ENCODE measurements at regions not wholly inside any gene's neighbourhood (a gene's known extent, or its start where the extent isn't known, plus 50 kb on each side); places are given as distances from the start of the nearest gene placed in this dataset.

DNA sequence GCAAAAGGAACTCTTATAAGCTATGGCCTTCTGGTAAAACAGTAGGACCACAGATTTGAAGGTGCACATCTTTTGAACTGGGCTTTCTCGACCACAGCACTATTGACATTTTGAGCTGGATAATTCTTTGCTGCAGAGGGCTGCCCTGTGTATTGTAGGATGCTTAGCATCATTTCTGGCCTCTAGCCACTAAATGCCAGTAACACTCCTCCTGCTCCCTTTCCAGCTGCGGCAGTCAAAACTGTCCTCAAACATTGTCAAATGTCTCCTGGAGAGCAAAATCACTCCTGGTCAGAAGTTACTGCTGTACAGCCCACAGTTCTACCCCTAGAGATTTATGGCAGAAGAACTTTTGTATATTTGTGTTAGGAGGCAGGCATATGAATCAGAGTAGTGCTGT lies 836.7 kb downstream of the PLA2G4A start:
- TF ChIP-seq, protein P1, sequence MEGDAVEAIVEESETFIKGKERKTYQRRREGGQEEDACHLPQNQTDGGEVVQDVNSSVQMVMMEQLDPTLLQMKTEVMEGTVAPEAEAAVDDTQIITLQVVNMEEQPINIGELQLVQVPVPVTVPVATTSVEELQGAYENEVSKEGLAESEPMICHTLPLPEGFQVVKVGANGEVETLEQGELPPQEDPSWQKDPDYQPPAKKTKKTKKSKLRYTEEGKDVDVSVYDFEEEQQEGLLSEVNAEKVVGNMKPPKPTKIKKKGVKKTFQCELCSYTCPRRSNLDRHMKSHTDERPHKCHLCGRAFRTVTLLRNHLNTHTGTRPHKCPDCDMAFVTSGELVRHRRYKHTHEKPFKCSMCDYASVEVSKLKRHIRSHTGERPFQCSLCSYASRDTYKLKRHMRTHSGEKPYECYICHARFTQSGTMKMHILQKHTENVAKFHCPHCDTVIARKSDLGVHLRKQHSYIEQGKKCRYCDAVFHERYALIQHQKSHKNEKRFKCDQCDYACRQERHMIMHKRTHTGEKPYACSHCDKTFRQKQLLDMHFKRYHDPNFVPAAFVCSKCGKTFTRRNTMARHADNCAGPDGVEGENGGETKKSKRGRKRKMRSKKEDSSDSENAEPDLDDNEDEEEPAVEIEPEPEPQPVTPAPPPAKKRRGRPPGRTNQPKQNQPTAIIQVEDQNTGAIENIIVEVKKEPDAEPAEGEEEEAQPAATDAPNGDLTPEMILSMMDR (IDR thresholded peaks at IDR 0.05) = no peak

DNA sequence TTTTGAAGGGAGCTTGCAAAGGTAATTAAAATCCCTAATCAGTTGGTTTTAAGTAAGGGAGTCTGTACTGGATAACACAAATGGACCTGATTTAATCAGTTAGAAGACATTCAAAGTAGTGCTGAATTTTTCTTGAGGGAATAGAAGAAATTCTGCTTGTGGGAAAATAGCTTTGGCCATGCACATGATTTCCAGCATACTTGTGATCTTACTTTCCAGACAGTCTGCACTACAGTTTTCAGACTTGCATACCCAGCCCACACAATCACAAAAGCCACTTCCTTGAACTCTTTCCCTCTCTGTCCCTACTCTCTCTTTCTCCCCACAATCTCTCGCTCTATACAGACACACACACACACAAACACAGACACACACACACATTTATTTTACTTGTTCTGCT lies 852.1 kb downstream of the PLA2G4A start:
- no peak overlapping the region for H3K27ac ChIP-seq
- TF ChIP-seq, protein P1 (IDR thresholded peaks at IDR 0.05) = no peak

More for the DNA sequence above, 836.7 kb downstream of the PLA2G4A start:
- Histone ChIP-seq H3K4me3 (ENCODE audit: low read depth in 1 of 2, low read length in 1 of 2) (no peak overlapping the region), H3K27me3 (no peaks in the 10 kb centered on the region), H3K4me1 (ENCODE audit: control insufficient read depth in 1 of 2, insufficient read depth in 1 of 2, low read depth in 1 of 2, low read length in 1 of 2) (no peaks in the 10 kb centered on the region), H3K9me3 (no peaks in the 10 kb centered on the region), H3K27ac (no peak overlapping the region), H3K36me3 (no peaks in the 10 kb centered on the region)

GRCh38 chr1:187682112-187682511 lies 853.4 kb downstream of the PLA2G4A start:
- Histone ChIP-seq H3K36me3 (no peaks in the 10 kb centered on the region), H3K27ac (no peak overlapping the region), H3K9me3 (no peaks in the 10 kb centered on the region), H3K4me3 (ENCODE audit: low read depth in 1 of 2, low read length in 1 of 2) (no peak overlapping the region), H3K27me3 (no peaks in the 10 kb centered on the region), H3K4me1 (ENCODE audit: control insufficient read depth in 1 of 2, insufficient read depth in 1 of 2, low read depth in 1 of 2, low read length in 1 of 2) (no peaks in the 10 kb centered on the region)
- TF ChIP-seq, protein P1 (IDR thresholded peaks at IDR 0.05) = no peak

More for the DNA sequence above, 852.1 kb downstream of the PLA2G4A start:
- Histone ChIP-seq H3K9me3 (no peaks in the 10 kb centered on the region), H3K4me3 (ENCODE audit: low read depth in 1 of 2, low read length in 1 of 2) (no peak overlapping the region), H3K4me1 (ENCODE audit: control insufficient read depth in 1 of 2, insufficient read depth in 1 of 2, low read depth in 1 of 2, low read length in 1 of 2) (no peaks in the 10 kb centered on the region), H3K27me3 (no peaks in the 10 kb centered on the region), H3K36me3 (no peaks in the 10 kb centered on the region)

- Histone ChIP-seq H3K4me1 (ENCODE audit: control insufficient read depth in 1 of 2, insufficient read depth in 1 of 2, low read depth in 1 of 2, low read length in 1 of 2) (no peaks in the 10 kb centered on the region), H3K4me3 (ENCODE audit: low read depth in 1 of 2, low read length in 1 of 2) (no peak overlapping the region), H3K27ac (no peak overlapping the region), H3K36me3 (no peaks in the 10 kb centered on the region), H3K27me3 (no peaks in the 10 kb centered on the region), H3K9me3 (no peaks in the 10 kb centered on the region)
- TF ChIP-seq, protein P1 (IDR thresholded peaks at IDR 0.05) = no peak
Observed at GRCh38 chr1:187685333-187685732, 856.6 kb downstream of the PLA2G4A start.

DNA sequence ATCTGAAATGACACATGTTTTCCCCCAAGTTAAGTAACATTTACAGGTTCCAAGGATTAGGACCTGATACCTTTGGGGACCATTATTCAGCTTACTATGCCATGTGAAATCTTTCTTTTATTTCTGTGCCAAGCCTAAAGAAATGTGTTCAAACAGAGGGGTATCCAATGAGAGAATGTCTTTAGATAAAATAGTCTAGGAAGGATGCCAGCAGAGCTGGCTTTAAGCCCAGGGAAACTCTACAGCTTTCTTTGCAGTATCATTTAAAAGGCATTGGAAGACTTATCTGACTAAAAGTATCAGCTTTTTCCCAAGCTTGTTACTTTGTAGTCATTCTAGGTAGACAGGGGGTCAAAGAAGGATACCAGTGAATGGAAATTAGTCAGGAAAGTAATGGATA lies 860.4 kb downstream of the PLA2G4A start:
- Histone ChIP-seq H3K4me3 (ENCODE audit: low read depth in 1 of 2, low read length in 1 of 2) (no peak overlapping the region), H3K36me3 (no peaks in the 10 kb centered on the region), H3K27me3 (no peaks in the 10 kb centered on the region), H3K27ac (no peak overlapping the region), H3K9me3 (no peaks in the 10 kb centered on the region), H3K4me1 (ENCODE audit: control insufficient read depth in 1 of 2, insufficient read depth in 1 of 2, low read depth in 1 of 2, low read length in 1 of 2) (no peaks in the 10 kb centered on the region)
- TF ChIP-seq, protein P1 (IDR thresholded peaks at IDR 0.05) = no peak

DNA sequence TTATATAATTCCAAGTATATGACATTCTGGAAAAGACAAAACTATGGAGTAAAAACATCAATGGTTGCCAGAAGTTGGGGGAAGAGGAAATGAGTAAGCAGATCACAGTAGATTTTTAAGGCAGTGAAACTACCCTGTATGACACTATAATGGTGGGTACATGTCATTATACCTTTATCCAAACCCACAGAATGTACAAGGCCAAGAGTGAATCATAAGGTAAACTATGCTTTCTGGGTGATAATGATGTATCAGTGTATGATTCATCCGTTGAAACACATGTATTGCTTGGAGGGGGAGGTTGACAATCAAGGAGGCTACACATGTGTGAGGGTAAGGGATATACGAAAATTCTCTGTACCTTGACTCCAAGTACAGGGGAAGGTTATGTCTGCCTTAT lies 862.7 kb downstream of the PLA2G4A start:
- H3K36me3 ChIP-seq = no peaks in the 10 kb centered on the region
- TF ChIP-seq, protein P1 (IDR thresholded peaks at IDR 0.05) = no peak
- no peaks in the 10 kb centered on the region for H3K9me3 ChIP-seq
- no peaks in the 10 kb centered on the region for H3K27me3 ChIP-seq
- no peaks in the 10 kb centered on the region for H3K4me1 ChIP-seq (ENCODE audit: control insufficient read depth in 1 of 2, insufficient read depth in 1 of 2, low read depth in 1 of 2, low read length in 1 of 2)
- no peak overlapping the region for H3K4me3 ChIP-seq (ENCODE audit: low read depth in 1 of 2, low read length in 1 of 2)
- no peak overlapping the region for H3K27ac ChIP-seq

All from neutrophil (primary cell).